SK-N-SH (cell line): ENCODE measurements at regions not wholly inside any gene's neighbourhood (a gene's known extent, or its start where the extent isn't known, plus 50 kb on each side); places are given as distances from the start of the nearest gene placed in this dataset.

Experiments
- CHD2 ChIP-seq: fragments of 150-350 bp; IDR thresholded peaks from 2 replicates; pipeline ENCODE4 v1.6.1; 2018; ENCODE audit warnings: low read length; ENCODE audit not compliant: partially characterized antibody
- CTCF ChIP-seq: fragments of 200-600 bp; sonication (generic); IDR thresholded peaks from 2 replicates; pipeline ENCODE4 v1.6.1; 2017; ENCODE audit warnings: antibody characterized with exemption, mild to moderate bottlenecking, moderate library complexity
- ZBTB33 ChIP-seq: IDR thresholded peaks from 2 replicates; pipeline ENCODE4 v1.4.0; 2012; ENCODE audit warnings: low read depth, borderline replicate concordance

- TF ChIP-seq CHD2 (no peak), CTCF (no peak), ZBTB33 (no peak)
These were observed 333.9 kb downstream of the TFAP2B start for GRCh38 chr6:51152594-51152993.
